ENCODE measurements at regions not wholly inside any gene's neighbourhood (a gene's known extent, or its start where the extent isn't known, plus 50 kb on each side); places are given as distances from the start of the nearest gene placed in this dataset.

DNA sequence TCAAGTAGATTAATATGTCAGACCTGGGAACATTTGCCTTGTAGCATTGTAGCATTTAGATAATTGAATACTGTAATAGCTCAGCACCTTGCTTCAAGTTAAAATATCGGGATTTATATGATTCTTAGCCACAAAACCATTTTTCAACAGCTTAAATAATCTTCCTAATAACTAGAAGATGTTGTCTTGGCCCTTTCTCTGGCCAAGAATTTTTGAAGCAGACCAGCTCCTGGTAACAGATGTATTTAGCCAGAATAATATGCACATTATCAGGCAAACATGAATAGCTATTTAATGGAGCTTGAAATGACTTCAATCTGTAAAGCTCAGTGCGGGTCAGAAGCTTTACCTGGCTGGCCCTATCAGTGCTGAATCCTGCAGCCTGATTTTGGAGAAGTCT lies 913.1 kb downstream of the AACS start:
- DNase-seq: no peak
- Histone ChIP-seq H3K9me3 (no peaks in the 10 kb centered on the region), H3K27ac (no peak overlapping the region), H3K27me3 (no peaks in the 10 kb centered on the region), H3K36me3 (no peaks in the 10 kb centered on the region), H3K4me1 (peaks cover 0 to 10% (median 0%) of the 10 kb centered on the region in 4 donors), H3K4me3 (no peak overlapping the region)
- 68% methylated on average over 2 of the region's 2 CpGs for WGBS (ENCODE audit: insufficient coverage, low coverage, low lambda C conversion rate, missing lambda C conversion rate)
- TF ChIP-seq CTCF (IDR thresholded peaks at IDR 0.05): no peak
- TF ChIP-seq POLR2A (IDR thresholded peaks at IDR 0.05): no peak
- intact Hi-C loops (cut with DNase I): no loop called here
- ATAC-seq: no peak

DNA sequence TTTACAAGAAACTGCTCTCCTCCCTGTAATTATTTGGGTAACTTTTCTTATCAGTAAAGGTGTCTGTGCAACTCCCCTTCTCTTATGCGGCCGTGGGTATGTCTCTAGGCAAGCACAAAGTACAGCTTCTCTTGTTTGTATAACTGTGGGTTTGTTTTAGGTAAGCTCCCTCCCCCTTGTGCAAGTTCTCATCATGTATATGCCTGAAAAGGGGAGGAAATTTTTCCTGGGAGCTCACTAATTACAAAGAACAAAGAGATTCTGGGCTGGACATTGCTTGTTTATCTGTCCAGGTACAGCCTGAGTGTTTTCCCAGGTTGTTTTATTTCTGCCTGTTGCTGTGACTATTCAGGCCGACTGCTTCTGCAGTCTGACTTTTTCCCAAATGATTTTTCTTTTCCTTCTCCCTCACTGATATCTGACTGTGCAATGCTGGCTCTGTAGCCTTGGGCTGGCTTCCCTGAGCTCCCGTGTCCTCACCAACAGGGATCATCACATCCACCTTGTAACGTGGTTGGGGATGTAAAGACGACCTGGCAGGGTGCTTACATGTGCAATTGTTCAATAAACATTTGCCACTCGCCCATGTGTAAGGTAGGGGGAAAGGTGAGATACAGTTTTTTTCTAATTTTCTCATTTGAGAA lies 916.5 kb downstream of the AACS start:
- no peaks in the 10 kb centered on the region for H3K36me3 ChIP-seq
- DNase-seq (peak; percentile 22 to 56 (median 49)), ATAC-seq (peak; percentile 22 to 53 (median 28))
- H3K4me3 ChIP-seq: peak overlapping the region; percentile 48 to 70 (median 60)
- H3K27ac ChIP-seq: peak overlapping the region; percentile 63 to 94 (median 86)
- WGBS (ENCODE audit: insufficient coverage, low coverage, low lambda C conversion rate, missing lambda C conversion rate): 17% methylated on average over 7 of the region's 7 CpGs
- H3K9me3 ChIP-seq: no peaks in the 10 kb centered on the region
- intact Hi-C loops (cut with DNase I): no loop called here
- H3K27me3 ChIP-seq: no peaks in the 10 kb centered on the region
- peaks cover 0 to 10% (median 0%) of the 10 kb centered on the region in 4 donors for H3K4me1 ChIP-seq
- TF ChIP-seq CTCF (IDR thresholded peaks at IDR 0.05) (no peak), POLR2A (IDR thresholded peaks at IDR 0.05) (peak; percentile 67)

DNA sequence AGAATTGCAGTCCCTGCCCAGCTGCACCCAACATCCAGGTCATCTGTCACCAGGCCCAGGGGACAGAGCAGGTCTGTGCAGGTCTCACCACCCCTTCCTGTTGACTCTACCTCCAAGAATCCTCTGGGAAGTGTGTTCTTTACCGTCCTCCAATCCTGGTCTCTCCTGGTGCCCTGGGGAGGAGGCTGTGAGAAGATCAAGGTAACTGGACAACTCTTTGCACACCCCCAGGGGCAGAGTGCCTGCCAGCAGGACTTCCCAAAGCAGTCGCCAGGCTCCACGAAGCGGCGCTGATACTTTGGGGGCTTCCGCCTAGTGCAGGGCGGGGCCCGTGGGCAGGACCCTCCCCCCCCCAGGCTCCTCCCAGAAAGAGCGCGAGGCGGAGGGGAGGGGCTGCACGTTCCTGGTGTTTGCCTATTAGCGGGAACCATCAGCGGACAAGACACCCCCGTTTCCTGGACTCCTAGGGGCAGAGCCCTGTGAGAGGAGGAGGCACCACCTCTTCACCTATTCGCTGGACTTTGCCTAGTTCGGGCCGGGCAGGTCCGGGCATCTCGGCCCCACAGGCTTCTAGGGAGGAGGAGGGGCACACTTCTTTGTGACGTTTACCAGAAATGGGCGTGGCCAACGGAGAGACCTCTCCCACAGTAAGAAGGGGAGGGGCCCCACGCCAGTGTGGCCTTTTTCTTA lies 918.0 kb downstream of the AACS start:
- Histone ChIP-seq H3K4me3 (peak overlapping the region; percentile 48 to 70 (median 60)), H3K27ac (peak overlapping the region; percentile 83 to 94 (median 86)), H3K9me3 (no peaks in the 10 kb centered on the region), H3K4me1 (peaks cover 0 to 10% (median 0%) of the 10 kb centered on the region in 4 donors), H3K27me3 (no peaks in the 10 kb centered on the region), H3K36me3 (no peaks in the 10 kb centered on the region)
- ATAC-seq: peak; percentile 83 to 91 (median 86)
- TF ChIP-seq POLR2A (IDR thresholded peaks at IDR 0.05) (peak; percentile 89), CTCF (IDR thresholded peaks at IDR 0.05) (peak in 2 of 4 donors; percentile 15 to 20)
- DNase-seq: peak; percentile 89 to 96 (median 95)
- WGBS (ENCODE audit: insufficient coverage, low coverage, low lambda C conversion rate, missing lambda C conversion rate): 3% methylated on average over 7 of the region's 24 CpGs
- intact Hi-C loops (cut with DNase I): no loop called here

- DNase-seq (peak; percentile 35 to 55 (median 54)), ATAC-seq (peak; percentile 36 to 52 (median 48))
- peak overlapping the region; percentile 48 to 70 (median 60) for H3K4me3 ChIP-seq
- peaks cover 0 to 10% (median 0%) of the 10 kb centered on the region in 4 donors for H3K4me1 ChIP-seq
- peak overlapping the region; percentile 82 to 94 (median 83) for H3K27ac ChIP-seq
- 14% methylated on average over 6 of the region's 14 CpGs for WGBS (ENCODE audit: insufficient coverage, low coverage, low lambda C conversion rate, missing lambda C conversion rate)
- no peaks in the 10 kb centered on the region for H3K27me3 ChIP-seq
- no peaks in the 10 kb centered on the region for H3K36me3 ChIP-seq
- H3K9me3 ChIP-seq: no peaks in the 10 kb centered on the region
- peak in 1 of 4 donors; percentile 18 for TF ChIP-seq CTCF (IDR thresholded peaks at IDR 0.05)
- no peak for TF ChIP-seq POLR2A (IDR thresholded peaks at IDR 0.05)
- intact Hi-C loops (cut with DNase I): no loop called here
Measured at GRCh38 chr12:125983784-125984500, 918.7 kb downstream of the AACS start.
